Non-pigmented ciliary epithelial cell (primary cell): ENCODE measurements at regions not wholly inside any gene's neighbourhood (a gene's known extent, or its start where the extent isn't known, plus 50 kb on each side); places are given as distances from the start of the nearest gene placed in this dataset.

ENCODE experiments used
- DNase-seq: peaks from one replicate; pipeline ENCODE4 v3.0.0-alpha.2; 2010; ENCODE audit warnings: low read depth

GRCh38 chr17:77854759-77855745 is 103.5 kb upstream of the TNRC6C start:
- no peak for DNase-seq

- DNase-seq: no peak
Observed at GRCh38 chr17:77856551-77857305, 101.8 kb upstream of the TNRC6C start.

DNA sequence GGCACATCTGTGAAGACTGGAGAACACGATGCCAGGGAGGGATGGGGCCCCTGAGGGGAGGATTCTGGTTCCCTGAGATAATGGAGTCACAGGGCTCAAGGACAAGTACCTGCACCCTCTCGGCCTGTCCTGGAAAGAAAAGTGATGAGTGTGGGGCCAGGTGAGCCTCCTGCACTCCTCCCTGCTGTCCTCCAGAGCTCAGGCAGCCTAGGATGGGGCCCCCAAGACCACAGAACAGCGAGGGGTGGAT is 101.3 kb upstream of the TNRC6C start:
- no peak for DNase-seq

DNA sequence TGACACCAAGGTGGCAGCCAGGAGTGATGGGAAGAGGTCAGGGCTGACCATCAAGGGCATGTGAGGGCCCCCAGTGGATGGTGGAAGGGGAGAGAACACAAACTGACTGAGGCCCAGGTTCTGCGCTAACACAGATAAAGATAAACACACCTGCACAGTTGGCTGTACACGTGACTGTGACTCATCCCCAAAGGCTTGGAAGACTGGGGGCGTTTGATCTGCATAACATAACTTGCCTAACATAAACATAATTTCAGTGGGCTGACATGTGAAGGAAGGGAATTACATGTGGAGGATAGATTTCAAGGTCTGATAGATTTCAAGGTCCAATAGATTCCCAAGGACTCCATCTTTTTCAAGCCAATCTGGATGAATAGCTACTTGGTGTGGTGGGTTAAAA is 100.9 kb upstream of the TNRC6C start:
- DNase-seq: no peak

DNA sequence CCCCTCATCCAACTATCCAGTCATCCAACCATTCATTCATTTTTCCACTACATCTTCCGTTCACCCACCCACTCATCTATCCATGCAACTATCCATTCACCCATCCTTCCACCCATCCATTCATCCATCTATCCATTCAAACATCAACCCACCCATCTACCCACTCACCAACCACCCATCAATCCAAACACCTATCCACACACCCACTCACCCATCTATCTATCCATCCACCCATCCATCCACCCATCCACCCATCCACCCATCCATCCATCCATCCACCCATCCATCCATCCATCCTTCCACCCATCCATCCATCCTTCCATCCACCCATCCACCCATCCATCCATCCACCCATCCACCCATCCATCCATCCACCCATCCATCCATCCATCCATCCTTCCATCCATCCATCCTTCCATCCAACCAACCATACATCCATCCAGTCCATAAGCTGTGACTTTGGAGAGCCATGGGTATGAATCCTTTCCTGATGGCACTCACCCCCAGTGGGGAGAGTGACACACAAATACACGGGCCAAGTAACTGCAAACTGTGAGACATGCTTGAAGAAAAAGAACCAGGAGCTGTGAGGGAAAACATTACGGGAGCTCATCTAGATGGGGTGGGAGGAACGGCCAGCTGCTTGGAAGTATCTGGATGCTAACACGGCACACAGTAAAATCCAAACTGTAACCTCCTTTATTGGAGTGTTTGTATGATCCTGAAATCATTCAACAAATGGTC is 100.0 kb upstream of the TNRC6C start:
- no peak for DNase-seq

- DNase-seq: no peak
Observed at GRCh38 chr17:77859035-77859810, 99.3 kb upstream of the TNRC6C start.

DNA sequence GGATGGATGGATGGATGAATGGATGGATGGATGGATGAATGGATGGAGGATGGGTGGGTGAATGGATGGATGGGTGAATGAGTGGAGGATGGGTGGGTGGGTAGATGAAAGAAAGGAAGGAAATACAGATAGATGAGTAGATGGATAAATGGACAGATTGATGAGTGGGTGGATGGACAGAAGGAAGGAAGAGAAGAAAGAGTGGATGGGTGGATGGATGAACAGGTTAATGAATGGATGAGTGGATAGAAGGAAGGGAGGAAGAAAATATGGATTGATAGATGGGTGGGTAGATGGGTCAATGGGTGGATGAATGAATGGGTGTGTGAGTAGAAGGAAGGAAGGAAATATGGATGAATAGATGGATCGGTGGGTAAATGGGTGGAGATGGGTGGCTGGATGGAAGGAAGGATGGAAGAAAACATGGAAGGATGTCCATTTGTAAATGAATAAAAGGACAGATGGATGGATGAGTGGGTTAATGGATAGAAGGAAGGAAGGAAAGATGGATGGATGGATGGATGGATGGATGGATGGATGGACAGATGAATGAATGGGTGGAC is 97.3 kb upstream of the TNRC6C start:
- DNase-seq: no peak

DNA sequence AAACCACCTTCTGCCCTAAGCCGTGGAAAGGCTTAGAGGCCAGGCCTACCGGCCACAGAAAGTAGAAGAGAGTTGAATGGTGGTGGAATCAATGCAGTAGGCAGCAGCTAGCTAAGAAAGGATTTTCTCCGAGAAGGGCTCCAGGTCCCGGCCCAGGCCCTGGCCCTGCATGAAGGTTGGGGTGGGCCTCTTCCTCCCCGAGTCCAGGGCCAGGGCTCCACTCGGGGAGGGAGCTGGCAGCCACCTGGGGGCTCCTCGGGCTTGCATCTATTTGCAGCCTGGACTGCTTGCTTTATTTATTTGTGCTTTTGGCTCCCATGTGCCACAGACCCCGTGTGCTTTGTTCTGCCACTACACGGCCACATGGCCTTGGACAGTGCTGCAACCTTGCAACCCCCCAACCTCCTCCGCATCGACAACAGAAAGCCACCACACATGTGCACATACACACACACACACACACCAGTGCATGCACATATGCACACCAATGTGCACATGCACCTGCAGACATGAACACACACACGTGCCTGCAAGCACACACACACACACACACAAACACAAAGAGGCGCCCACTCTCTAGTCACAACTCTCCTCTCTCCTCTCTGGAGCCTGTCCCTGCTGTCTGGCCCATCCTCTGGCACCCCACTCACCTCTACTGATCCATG is 96.4 kb upstream of the TNRC6C start:
- DNase-seq: no peak

- no peak for DNase-seq
Observed at GRCh38 chr17:77862890-77863813, 95.4 kb upstream of the TNRC6C start.

DNA sequence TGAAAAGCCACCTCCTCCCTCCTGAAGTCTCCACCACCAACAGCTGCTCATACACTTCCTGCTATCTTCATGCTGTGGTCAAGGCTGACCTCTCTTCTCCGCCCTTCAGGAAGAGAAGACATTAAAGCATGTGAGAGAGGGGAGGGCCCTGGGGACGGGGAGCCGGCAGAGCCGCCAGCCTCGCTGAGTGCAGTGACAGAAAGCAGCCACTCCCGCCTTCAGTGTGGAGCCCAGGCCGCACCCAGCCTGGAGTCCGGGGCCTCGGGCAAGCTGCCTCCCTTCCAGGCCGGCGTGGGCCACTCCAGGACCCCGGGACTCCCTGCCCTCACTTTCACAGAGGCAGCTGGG is 94.7 kb upstream of the TNRC6C start:
- DNase-seq: no peak

DNA sequence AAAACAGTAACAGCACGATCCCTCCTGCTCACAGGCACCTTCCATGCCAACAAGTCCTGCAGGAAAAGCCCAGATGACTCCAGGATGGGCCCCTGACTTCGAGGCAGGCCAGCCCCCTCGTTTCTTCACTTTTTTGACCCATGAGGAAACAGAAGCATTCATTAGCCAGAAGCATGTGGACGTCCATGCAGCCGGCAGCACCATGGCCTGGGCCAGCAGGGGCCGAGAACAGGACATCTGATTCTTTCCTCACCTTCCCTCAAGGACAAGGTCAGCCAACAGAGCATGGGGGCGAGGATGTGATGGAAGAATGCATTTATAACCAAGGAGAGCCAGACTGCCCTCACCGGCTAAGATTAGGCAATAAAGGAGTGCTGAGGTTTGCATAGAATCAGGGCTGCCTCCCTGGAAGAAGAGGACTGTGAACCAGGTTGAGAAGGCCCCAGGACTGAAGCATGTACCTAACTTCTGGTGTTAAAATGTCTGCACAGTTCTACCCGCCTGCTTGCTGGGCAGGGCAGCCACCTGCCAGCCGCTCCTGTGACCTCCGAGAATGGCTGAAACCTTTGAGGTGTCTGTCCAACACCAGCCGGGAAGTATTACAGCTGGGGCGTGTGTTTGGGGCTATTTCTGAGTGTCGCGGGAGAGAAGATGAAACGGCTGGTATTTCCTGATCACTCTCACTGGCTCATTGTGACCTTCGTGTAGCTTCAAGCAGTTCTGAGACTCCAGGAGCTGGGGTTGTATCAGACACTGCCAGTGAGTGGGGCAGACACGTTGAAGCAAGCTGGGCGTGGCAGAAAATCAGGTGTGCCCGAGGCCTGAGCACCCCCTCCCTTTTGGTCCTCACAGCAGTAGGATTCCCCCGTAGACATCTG is 94.0 kb upstream of the TNRC6C start:
- no peak for DNase-seq

GRCh38 chr17:77865112-77865611 is 93.3 kb upstream of the TNRC6C start:
- no peak for DNase-seq

DNA sequence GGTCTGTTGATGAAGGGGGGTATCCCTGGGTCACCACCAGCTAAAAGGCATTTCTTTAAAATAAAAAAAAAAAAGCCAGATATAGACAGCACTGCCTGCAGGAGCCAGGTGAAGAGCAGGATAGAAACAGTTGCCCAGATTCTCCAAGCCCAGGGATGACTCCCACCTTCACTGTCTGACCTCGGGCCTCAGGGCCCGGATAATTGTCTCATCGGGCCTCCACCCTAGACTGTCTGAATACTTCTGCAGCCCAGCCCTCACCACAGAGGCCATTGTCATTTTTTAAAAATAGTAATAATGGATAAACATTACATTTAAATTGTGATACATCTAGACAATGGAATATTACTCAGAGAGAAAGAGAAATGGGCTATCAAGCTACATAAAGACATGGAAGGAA is 92.8 kb upstream of the TNRC6C start:
- no peak for DNase-seq

- DNase-seq: no peak
Observed at GRCh38 chr17:77867308-77867781, 91.2 kb upstream of the TNRC6C start.

DNA sequence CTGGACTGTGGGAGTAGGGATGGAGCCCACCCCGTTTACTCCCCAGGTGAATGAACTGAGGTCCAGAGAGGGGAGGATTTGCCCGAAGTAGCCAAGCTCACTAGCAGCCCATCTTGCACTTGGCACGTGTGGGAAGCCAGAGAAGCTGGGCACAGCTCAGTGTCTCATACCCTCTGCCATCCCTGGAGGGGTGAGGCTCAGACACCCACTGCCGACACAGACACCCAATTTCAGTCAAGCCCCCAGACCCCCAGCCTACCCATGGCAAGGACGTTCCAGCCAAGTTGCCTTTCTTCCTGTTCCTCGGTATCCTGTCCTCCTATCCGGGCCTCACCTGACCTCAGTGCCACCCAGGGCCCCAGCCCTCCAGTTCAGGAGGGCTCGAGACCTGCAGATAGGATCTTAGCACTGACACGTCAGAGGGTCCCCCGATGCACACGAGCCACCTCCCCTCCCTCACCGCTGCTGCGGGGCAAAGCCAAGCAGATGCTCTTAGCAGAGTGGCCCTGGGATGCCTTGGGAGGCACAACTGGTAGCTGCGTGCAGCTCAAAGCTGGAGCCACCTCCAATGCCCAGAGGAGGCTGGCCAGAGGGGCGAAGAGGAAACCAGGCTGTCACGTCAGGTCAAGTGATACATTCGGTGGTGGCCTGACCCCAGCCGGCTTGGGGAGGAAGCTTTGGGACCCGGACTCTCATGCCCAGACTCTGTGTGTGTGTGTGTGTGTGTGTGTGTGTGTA is 90.4 kb upstream of the TNRC6C start:
- DNase-seq: no peak

GRCh38 chr17:77869041-77869599 is 89.4 kb upstream of the TNRC6C start:
- DNase-seq: no peak

DNA sequence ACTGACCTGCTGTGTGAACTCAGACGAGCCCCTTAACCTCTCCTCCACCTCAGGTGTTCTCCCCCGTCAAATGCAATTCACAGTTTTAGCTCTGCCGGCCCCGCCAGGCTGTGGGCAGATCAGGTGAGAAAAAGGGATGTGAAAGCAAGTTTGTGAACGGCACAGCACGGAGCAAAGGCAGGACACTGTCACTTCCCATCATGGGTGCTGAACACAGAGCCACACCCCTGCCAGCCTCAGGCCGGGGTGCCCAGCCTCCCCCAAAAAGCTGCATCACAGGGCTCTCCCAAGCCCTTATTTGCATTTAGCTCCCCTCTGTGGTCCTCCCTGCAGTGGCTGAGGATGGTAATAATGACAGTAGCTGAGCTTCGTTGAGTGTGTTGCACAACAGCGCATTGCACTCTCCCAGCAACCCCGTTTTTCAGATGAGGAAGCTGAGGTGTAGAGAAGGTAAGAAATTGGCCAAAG is 88.8 kb upstream of the TNRC6C start:
- DNase-seq: no peak

- DNase-seq: no peak
Observed at GRCh38 chr17:77872199-77872598, 86.3 kb upstream of the TNRC6C start.
